Esophagus muscularis mucosa (tissue), 4 donors: ENCODE measurements at regions not wholly inside any gene's neighbourhood (a gene's known extent, or its start where the extent isn't known, plus 50 kb on each side); places are given as distances from the start of the nearest gene placed in this dataset.

ENCODE experiments used
- DNase-seq: peaks from one replicate; pipeline ENCODE4 v3.0.0-alpha.2; 2017; ENCODE audit errors: extremely low spot score
- H3K27ac ChIP-seq, 4 donors: fragments of 200-600 bp; sonication (generic); replicated peaks in 1 of 4; 1 replicate in 3 of 4; 2 replicates in 1 of 4; pipeline ENCODE4 v1.5.1; 2016 to 2019; ENCODE audit warnings: mild to moderate bottlenecking in 1 of 4
- H3K27me3 ChIP-seq, 4 donors: fragments of 200-600 bp; sonication (generic); one replicate each; pipeline versions ENCODE4 v1.5.1 to v1.6.0; 2016 to 2019
- H3K36me3 ChIP-seq, 4 donors: fragments of 200-600 bp; sonication (generic); one replicate each; pipeline ENCODE4 v1.5.1; 2016 to 2019
- H3K4me1 ChIP-seq, 4 donors: fragments of 200-600 bp; sonication (generic); one replicate each; pipeline ENCODE4 v1.5.1; 2016 to 2019
- H3K4me3 ChIP-seq, 4 donors: fragments of 200-600 bp; sonication (generic); 1 replicate in 2 of 4; 2 replicates in 2 of 4; pipeline ENCODE4 v1.5.1; 2016 to 2019; ENCODE audit warnings: mild to moderate bottlenecking in 4 of 4, moderate library complexity in 1 of 4
- H3K9me3 ChIP-seq, 4 donors: fragments of 200-600 bp; sonication (generic); 1 replicate in 3 of 4; 2 replicates in 1 of 4; pipeline ENCODE4 v1.5.1; 2016 to 2019
- CTCF ChIP-seq, 3 experiments: fragments of 200-600 bp in 2 of 3; fragments of 450-650 bp in 1 of 3; sonication (generic) in 2 of 3; IDR thresholded peaks; one replicate each; pipeline ENCODE4 v1.5.1; 2017 to 2019; ENCODE audit warnings: antibody characterized with exemption in 3 of 3, mild to moderate bottlenecking in 2 of 3, moderate library complexity in 1 of 3
- EP300 ChIP-seq: sonication (generic); formaldehyde crosslinking; IDR thresholded peaks from one replicate; pipeline ENCODE4 v1.6.1; 2017; ENCODE audit warnings: antibody characterized with exemption
- POLR2A ChIP-seq: fragments of 450-650 bp; IDR thresholded peaks from one replicate; pipeline ENCODE4 v1.6.1; 2017; ENCODE audit warnings: antibody characterized with exemption, moderate library complexity, mild to moderate bottlenecking, low read depth
- POLR2AphosphoS5 ChIP-seq, 2 donors: sonication (generic); formaldehyde crosslinking; IDR thresholded peaks; one replicate each; pipeline ENCODE4 v1.6.1; 2017; ENCODE audit warnings: antibody characterized with exemption in 2 of 2
- WGBS: methylation state at CpG from one replicate; pipeline ENCODE4 v1.1.5; 2018; 5-methylcytosine and 5-hydroxymethylcytosine counted together
- intact Hi-C: fragments of 100-400 bp; cut with DNase I; formaldehyde crosslinking; loops from one replicate; pipeline ENCODE4 v1.15.1; 2023

DNA sequence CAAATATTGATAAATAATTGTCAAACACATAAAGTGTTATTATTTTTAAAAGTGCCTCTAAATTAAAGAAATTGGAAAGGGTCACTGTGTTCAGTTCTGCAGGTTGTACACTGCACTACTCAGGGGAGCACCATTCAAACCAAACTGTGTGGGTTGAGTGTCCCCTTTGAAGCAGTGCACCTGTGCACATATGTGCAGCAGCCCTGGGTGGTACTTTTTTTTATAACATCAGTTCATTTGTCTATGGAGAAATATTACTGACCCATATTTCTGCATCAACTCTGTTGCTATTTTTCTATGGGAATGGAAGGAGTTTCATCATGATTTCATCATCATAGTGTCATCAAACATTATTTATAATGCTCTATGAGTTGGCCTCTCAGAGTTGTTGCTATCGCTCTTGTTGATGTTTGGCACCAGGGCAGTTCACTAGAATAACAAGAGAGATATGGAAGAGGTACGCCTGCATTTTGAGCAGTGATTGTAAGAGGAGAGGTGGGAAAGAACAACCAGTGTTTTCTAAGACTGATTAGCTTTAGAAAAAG is 457.6 kb downstream of the TFAP2A start:
- Histone ChIP-seq H3K27me3 (no peaks in the 10 kb centered on the region), H3K36me3 (no peaks in the 10 kb centered on the region), H3K9me3 (no peaks in the 10 kb centered on the region), H3K27ac (no peak overlapping the region), H3K4me1 (no peaks in the 10 kb centered on the region), H3K4me3 (no peak overlapping the region)
- intact Hi-C loops: no loop called here
- WGBS: 78% methylated on average over 2 of the region's 2 CpGs
- DNase-seq: no peak
- no peak for TF ChIP-seq POLR2A
- TF ChIP-seq EP300: no peak

DNA sequence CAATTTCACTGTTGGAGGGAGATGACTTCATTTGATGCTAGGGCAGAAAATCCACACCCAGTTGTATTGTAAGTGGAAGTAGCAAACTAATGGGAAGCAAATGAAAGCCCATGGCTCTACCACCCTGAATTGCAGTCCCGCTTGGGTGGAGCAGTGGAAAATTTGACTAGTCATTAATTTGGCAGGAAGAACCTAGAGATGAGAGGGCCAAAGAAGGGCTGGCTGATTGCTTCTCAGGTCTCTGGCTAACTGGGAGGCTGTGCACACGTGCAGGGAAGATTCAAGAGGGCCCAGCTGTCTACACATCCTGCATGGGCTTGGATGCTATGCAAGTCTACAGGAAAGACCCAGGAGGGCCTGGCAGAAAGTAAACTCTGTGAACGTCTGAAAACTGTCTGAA is 466.2 kb downstream of the TFAP2A start:
- intact Hi-C loops: no loop called here
- Histone ChIP-seq H3K36me3 (no peaks in the 10 kb centered on the region), H3K9me3 (no peaks in the 10 kb centered on the region), H3K27ac (no peak overlapping the region), H3K4me3 (no peak overlapping the region), H3K27me3 (no peaks in the 10 kb centered on the region), H3K4me1 (no peaks in the 10 kb centered on the region)
- WGBS: 29% methylated on average over 3 of the region's 3 CpGs
- TF ChIP-seq POLR2AphosphoS5 (IDR thresholded peaks at IDR 0.05) (no peak), EP300 (no peak), CTCF (IDR thresholded peaks at IDR 0.05) (no peak), POLR2A (no peak)
- DNase-seq: no peak

GRCh38 chr6:9943986-9944385 is 470.9 kb downstream of the TFAP2A start:
- Histone ChIP-seq H3K27ac (no peak overlapping the region), H3K27me3 (no peaks in the 10 kb centered on the region), H3K4me1 (no peaks in the 10 kb centered on the region), H3K36me3 (no peaks in the 10 kb centered on the region), H3K9me3 (no peaks in the 10 kb centered on the region), H3K4me3 (no peak overlapping the region)
- WGBS: 68% methylated on average over 5 of the region's 5 CpGs
- DNase-seq: no peak
- intact Hi-C loops: no loop called here
- no peak for TF ChIP-seq EP300
- TF ChIP-seq CTCF (IDR thresholded peaks at IDR 0.05): no peak
- TF ChIP-seq POLR2A: no peak
- no peak for TF ChIP-seq POLR2AphosphoS5 (IDR thresholded peaks at IDR 0.05)

DNA sequence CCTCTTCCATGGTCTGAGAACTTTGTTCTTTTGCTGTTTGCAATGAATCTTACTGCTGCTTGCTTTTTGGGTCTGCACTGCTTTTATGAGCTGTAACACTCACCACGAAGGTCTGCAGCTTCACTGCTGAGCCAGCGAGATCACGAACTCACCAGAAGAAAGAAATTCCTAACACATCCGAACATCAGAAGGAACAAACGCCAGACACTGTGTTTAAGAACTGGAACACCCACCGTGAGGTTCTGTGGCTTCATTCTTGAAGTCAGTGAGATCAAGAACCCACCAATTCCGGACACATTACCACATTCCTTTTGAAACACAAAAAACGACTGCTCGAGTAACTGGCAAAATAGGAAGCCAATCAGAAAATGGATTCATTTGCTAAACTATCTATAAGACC is 471.8 kb downstream of the TFAP2A start:
- WGBS: 79% methylated on average over 9 of the region's 9 CpGs
- H3K4me3 ChIP-seq: no peak overlapping the region
- H3K9me3 ChIP-seq: no peaks in the 10 kb centered on the region
- no peak overlapping the region for H3K27ac ChIP-seq
- no peak for TF ChIP-seq POLR2AphosphoS5 (IDR thresholded peaks at IDR 0.05)
- no peak for TF ChIP-seq CTCF (IDR thresholded peaks at IDR 0.05)
- TF ChIP-seq EP300: no peak
- TF ChIP-seq POLR2A: no peak
- H3K36me3 ChIP-seq: no peaks in the 10 kb centered on the region
- no peak for DNase-seq
- H3K4me1 ChIP-seq: no peaks in the 10 kb centered on the region
- no peaks in the 10 kb centered on the region for H3K27me3 ChIP-seq
- intact Hi-C loops: no loop called here

GRCh38 chr6:9942131-9942530 is 472.7 kb downstream of the TFAP2A start:
- DNase-seq: no peak
- no peaks in the 10 kb centered on the region for H3K9me3 ChIP-seq
- H3K27ac ChIP-seq: no peak overlapping the region
- H3K27me3 ChIP-seq: peaks cover 0 to 4% (median 0%) of the 10 kb centered on the region in 4 donors
- 94% methylated on average over 7 of the region's 26 CpGs for WGBS
- H3K36me3 ChIP-seq: no peaks in the 10 kb centered on the region
- TF ChIP-seq EP300 (no peak), POLR2A (no peak), POLR2AphosphoS5 (IDR thresholded peaks at IDR 0.05) (no peak), CTCF (IDR thresholded peaks at IDR 0.05) (no peak)
- no peaks in the 10 kb centered on the region for H3K4me1 ChIP-seq
- intact Hi-C loops: no loop called here
- H3K4me3 ChIP-seq: no peak overlapping the region
